CD4-positive, alpha-beta memory T cell (primary cell): ENCODE measurements at regions not wholly inside any gene's neighbourhood (a gene's known extent, or its start where the extent isn't known, plus 50 kb on each side); places are given as distances from the start of the nearest gene placed in this dataset.
A peak's percentile ranks its signal among the peaks of the same experiment; 100 is the strongest.

Experiments
- CTCF ChIA-PET: fragments of 350-600 bp; sonication (Branson Sonifier 250); formaldehyde crosslinking; loops from one replicate; lab custom pipeline; 2021; ENCODE audit warnings: inconsistent platforms; ENCODE audit not compliant: partially characterized antibody; lab: Charles Lee
- POLR2A ChIA-PET: fragments of 350-600 bp; sonication (Branson Sonifier 250); formaldehyde crosslinking; loops from one replicate; lab custom pipeline; 2021; ENCODE audit not compliant: partially characterized antibody; lab: Charles Lee
- DNase-seq, 5 donors: peaks; one replicate each; pipeline versions ENCODE4 v3.0.0 to v3.0.0-alpha.2; 2020 to 2022; ENCODE audit warnings: mixed read lengths in 1 of 5
- H3K27ac ChIP-seq: one replicate; pipeline ENCODE4 v1.7.0; 2013; ENCODE audit warnings: low read depth, low read length
- H3K27me3 ChIP-seq: 2 replicates; pipeline ENCODE4 v1.7.0; 2013; ENCODE audit warnings: mild to moderate bottlenecking, low read length, moderate library complexity; ENCODE audit not compliant: insufficient read depth
- H3K36me3 ChIP-seq: 2 replicates; pipeline ENCODE4 v1.7.0; 2013; ENCODE audit warnings: mild to moderate bottlenecking, low read length, moderate library complexity; ENCODE audit not compliant: insufficient read depth
- H3K4me1 ChIP-seq: 2 replicates; pipeline ENCODE4 v1.7.0; 2013; ENCODE audit warnings: mild to moderate bottlenecking, low read length, moderate library complexity; ENCODE audit not compliant: insufficient read depth
- H3K4me3 ChIP-seq, 2 donors: one replicate each; pipeline ENCODE4 v1.7.0; 2013; ENCODE audit warnings: low read length in 2 of 2, mild to moderate bottlenecking in 1 of 2
- H3K9me3 ChIP-seq, 2 donors: one replicate each; pipeline ENCODE4 v1.7.0; 2013; ENCODE audit warnings: low read length in 2 of 2, control low read depth in 1 of 2; ENCODE audit not compliant: control insufficient read depth in 1 of 2
- H3K27ac Mint-ChIP-seq, 7 donors: one replicate each; pipeline ENCODE4 v1.8.0; 2020 to 2021; ENCODE audit warnings: mixed read lengths in 7 of 7, mild to moderate bottlenecking in 6 of 7, inconsistent platforms in 3 of 7, moderate library complexity in 3 of 7
- H3K27me3 Mint-ChIP-seq, 2 donors: one replicate each; pipeline ENCODE4 v1.8.0; 2020 to 2021; ENCODE audit warnings: mixed read lengths in 2 of 2
- H3K36me3 Mint-ChIP-seq, 2 donors: one replicate each; pipeline ENCODE4 v1.8.0; 2020 to 2021; ENCODE audit warnings: mixed read lengths in 2 of 2, inconsistent platforms in 1 of 2, mild to moderate bottlenecking in 1 of 2
- H3K4me1 Mint-ChIP-seq, 4 donors: one replicate each; pipeline ENCODE4 v1.8.0; 2020 to 2021; ENCODE audit warnings: mixed read lengths in 4 of 4, mild to moderate bottlenecking in 1 of 4
- H3K4me3 Mint-ChIP-seq, 8 donors: one replicate each; pipeline ENCODE4 v1.8.0; 2020 to 2021; ENCODE audit warnings: mixed read lengths in 8 of 8, mild to moderate bottlenecking in 7 of 8, moderate library complexity in 6 of 8, inconsistent platforms in 3 of 8
- H3K9me3 Mint-ChIP-seq, 8 donors: one replicate each; pipeline ENCODE4 v1.8.0; 2020 to 2021; ENCODE audit warnings: mixed read lengths in 8 of 8, mild to moderate bottlenecking in 5 of 8, inconsistent platforms in 3 of 8, moderate library complexity in 1 of 8
- intact Hi-C: fragments of 100-400 bp; cut with micrococcal nuclease; formaldehyde crosslinking; loops from one replicate; pipeline ENCODE4 v1.15.1; 2023

DNA sequence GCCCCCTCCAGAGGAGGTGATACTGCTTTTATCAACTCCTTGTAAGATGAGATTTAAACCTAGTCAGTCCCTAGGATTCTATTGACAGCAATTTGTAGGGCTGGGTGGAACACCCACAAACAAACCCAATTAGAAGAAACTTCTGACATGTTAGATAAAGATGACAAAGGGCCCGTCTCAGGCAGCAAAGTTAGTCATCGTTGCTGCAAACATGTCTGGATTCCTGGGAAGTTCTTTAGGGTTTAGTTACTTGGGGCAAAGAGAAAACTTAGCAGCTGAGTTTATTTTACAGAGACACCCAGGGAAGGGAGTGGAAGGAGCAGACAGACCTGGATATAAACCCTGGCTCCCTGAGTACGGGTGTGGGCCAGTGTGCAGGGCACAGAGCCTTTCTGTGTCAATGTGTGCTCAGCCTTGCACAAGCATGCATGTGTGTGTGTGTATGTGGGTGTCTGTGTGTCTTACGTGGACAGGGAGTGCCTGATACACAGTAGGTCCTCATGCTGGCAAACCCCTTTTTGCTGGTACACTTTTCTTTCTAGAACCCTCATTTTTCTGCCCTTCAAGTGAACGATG is 130.0 kb upstream of the STX18 start:
- Mint-ChIP-seq H3K36me3 (peaks cover 3 to 22% of the 10 kb centered on the region in 2 donors), H3K27me3 (no peaks in the 10 kb centered on the region), H3K9me3 (no peaks in the 10 kb centered on the region), H3K27ac (peak overlapping the region in 1 of 7 donors; percentile 62), H3K4me3 (no peak overlapping the region), H3K4me1 (no peaks in the 10 kb centered on the region)
- Histone ChIP-seq H3K9me3 (no peaks in the 10 kb centered on the region), H3K27me3 (no peaks in the 10 kb centered on the region), H3K36me3 (no peaks in the 10 kb centered on the region), H3K4me3 (no peak overlapping the region), H3K27ac (no peak overlapping the region), H3K4me1 (no peaks in the 10 kb centered on the region)
- POLR2A ChIA-PET, result no interaction called here
- intact Hi-C loops, result no loop called here
- no peak for DNase-seq
- CTCF ChIA-PET, result no interaction called here

- no peak overlapping the region for H3K4me3 Mint-ChIP-seq
- intact Hi-C loops, result no loop called here
- no peaks in the 10 kb centered on the region for H3K27me3 ChIP-seq
- H3K4me3 ChIP-seq, result no peak overlapping the region
- ChIA-PET POLR2A (no interaction called here), CTCF (no interaction called here)
- peaks cover 3 to 20% of the 10 kb centered on the region in 2 donors for H3K36me3 Mint-ChIP-seq
- no peaks in the 10 kb centered on the region for H3K9me3 Mint-ChIP-seq
- H3K36me3 ChIP-seq, result no peaks in the 10 kb centered on the region
- H3K4me1 Mint-ChIP-seq, result no peaks in the 10 kb centered on the region
- no peak overlapping the region for H3K27ac ChIP-seq
- no peak for DNase-seq
- no peak overlapping the region for H3K27ac Mint-ChIP-seq
- H3K27me3 Mint-ChIP-seq, result no peaks in the 10 kb centered on the region
- no peaks in the 10 kb centered on the region for H3K9me3 ChIP-seq
- no peaks in the 10 kb centered on the region for H3K4me1 ChIP-seq
These were observed 129.0 kb upstream of the STX18 start for GRCh38 chr4:4670869-4671268.

DNA sequence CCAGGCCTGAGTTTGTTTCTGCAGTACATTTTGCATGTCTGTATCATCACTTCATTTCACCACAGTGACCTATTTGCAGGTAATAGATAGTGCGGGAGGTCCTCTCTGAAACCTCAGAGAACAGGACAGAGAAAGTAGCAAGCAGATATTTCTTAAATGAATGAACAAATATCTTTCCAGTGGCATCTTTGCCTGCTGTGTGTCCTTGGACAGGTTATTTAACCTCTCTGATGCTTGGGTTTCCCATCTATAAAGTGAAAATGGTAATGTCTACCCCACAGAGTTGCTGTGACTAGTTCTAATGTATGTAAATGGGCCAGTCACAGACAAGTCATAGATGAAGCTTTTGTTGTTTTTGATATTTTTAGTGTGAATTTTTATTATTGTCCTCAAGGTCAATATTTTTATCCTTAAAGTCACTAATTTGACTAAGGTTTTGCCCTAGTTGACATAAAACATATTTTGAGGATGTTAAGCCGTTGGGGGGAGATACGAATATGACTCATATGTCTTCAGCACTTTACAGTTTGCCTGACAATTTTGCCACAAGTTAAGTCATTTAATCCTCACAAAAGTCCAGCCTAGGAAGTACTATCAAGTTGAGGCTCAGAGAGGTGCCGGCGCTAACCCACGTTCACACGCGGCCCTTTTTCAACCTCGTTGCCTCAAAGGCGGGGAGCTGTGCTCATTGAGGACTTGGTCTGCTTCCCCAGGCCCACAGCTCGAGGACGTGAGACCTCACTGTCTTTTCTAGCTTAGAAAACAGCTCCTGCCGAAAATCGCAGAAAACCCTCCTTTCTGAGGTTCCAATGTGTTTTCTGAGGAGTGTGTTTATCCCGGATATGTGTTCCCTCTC is 126.7 kb upstream of the STX18 start:
- no peak overlapping the region for H3K27ac ChIP-seq
- Mint-ChIP-seq H3K4me3 (no peak overlapping the region), H3K4me1 (no peaks in the 10 kb centered on the region), H3K27me3 (no peaks in the 10 kb centered on the region), H3K9me3 (no peaks in the 10 kb centered on the region), H3K36me3 (peaks cover 0 to 17% of the 10 kb centered on the region in 2 donors), H3K27ac (peak overlapping the region in 1 of 7 donors; percentile 43)
- CTCF ChIA-PET, result no interaction called here
- DNase-seq, result no peak
- no peaks in the 10 kb centered on the region for H3K36me3 ChIP-seq
- intact Hi-C loops, result no loop called here
- H3K27me3 ChIP-seq, result no peaks in the 10 kb centered on the region
- no peaks in the 10 kb centered on the region for H3K9me3 ChIP-seq
- POLR2A ChIA-PET, result no interaction called here
- no peak overlapping the region for H3K4me3 ChIP-seq
- H3K4me1 ChIP-seq, result no peaks in the 10 kb centered on the region

DNA sequence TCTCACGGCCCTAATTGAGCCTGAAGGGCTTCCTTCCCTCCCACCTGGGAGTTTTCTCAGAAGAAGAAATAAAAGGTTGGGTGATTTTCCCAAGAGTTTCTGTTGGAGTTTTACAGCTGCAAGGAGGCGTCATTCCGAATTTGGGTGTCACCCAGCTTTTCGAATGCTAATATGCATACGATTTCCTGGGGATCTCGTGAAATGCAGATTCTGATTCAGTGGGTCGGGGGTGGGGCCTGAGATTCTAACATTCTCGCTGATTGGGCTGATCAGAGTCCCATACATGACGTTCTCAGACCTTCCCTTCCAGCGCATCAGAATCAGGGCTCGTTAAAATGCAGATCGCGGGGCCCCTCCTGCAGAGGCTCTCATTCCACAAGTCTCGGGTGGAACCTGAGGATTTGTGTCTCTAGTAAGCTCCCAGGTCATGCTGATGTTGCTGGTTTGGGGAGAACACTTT is 125.8 kb upstream of the STX18 start:
- Histone ChIP-seq H3K27ac (no peak overlapping the region), H3K27me3 (no peaks in the 10 kb centered on the region), H3K9me3 (no peaks in the 10 kb centered on the region), H3K36me3 (no peaks in the 10 kb centered on the region), H3K4me1 (no peaks in the 10 kb centered on the region), H3K4me3 (no peak overlapping the region)
- Mint-ChIP-seq H3K4me1 (no peaks in the 10 kb centered on the region), H3K27ac (no peak overlapping the region), H3K36me3 (peaks cover 0 to 13% of the 10 kb centered on the region in 2 donors), H3K4me3 (no peak overlapping the region), H3K27me3 (no peaks in the 10 kb centered on the region), H3K9me3 (peaks cover 0 to under 1% (median 0%) of the 10 kb centered on the region in 8 donors)
- DNase-seq, result no peak
- POLR2A ChIA-PET, result no interaction called here
- intact Hi-C loops, result no loop called here
- CTCF ChIA-PET, result no interaction called here

DNA sequence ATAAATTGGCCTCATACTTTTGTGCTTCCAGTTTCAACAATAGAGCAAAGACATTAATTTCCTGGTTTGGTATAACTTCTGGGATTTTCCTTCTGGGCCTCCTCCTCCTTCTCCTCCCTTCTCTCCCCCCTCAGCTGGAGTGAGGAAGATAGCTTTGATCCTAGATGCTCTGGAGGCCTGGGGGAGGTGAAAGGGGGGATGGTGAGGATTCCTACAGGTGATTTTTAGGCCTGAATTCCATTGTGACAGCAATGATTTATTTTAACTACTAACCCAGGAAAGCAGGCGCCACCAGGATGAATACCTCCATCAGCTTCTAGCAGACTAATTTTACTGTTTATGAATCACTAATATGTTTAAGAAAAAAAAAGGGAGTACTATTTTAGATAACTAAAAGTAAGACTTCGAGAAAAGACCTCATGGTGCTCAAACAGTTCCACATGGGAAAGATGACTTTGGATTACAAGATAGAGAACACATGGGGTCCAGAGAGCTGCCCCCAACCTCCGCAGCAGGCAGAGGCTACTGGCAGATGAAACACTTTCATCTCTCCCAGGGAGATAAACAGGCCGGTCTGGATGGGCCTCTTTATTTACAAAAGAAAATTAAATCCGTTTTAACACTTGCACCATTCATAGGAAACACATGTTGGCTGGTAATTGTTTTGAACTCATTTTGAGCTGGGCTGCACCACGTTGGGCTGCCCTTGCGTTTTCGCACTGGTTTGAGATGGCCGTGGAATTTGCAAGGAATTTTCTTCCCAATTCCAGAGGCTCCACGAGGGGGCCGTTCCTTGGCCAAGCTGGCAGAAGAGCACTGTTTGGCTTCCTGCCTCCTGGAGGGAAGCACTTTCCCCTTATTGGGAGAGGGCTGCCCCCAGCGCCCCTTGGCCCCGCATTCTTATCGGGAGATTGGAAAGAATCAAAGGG is 125.1 kb upstream of the STX18 start:
- H3K4me3 Mint-ChIP-seq, result no peak overlapping the region
- no peaks in the 10 kb centered on the region for H3K9me3 ChIP-seq
- H3K4me1 ChIP-seq, result no peaks in the 10 kb centered on the region
- no peaks in the 10 kb centered on the region for H3K27me3 ChIP-seq
- H3K27me3 Mint-ChIP-seq, result no peaks in the 10 kb centered on the region
- H3K4me3 ChIP-seq, result no peak overlapping the region
- no peak for DNase-seq
- peaks cover 0 to 2% (median 0%) of the 10 kb centered on the region in 8 donors for H3K9me3 Mint-ChIP-seq
- no peaks in the 10 kb centered on the region for H3K36me3 ChIP-seq
- no peak overlapping the region for H3K27ac ChIP-seq
- ChIA-PET POLR2A (no interaction called here), CTCF (no interaction called here)
- H3K27ac Mint-ChIP-seq, result no peak overlapping the region
- peaks cover 0 to 19% of the 10 kb centered on the region in 2 donors for H3K36me3 Mint-ChIP-seq
- intact Hi-C loops, result no loop called here
- no peaks in the 10 kb centered on the region for H3K4me1 Mint-ChIP-seq

- ChIA-PET CTCF (no interaction called here), POLR2A (no interaction called here)
- intact Hi-C loops, result no loop called here
- Histone ChIP-seq H3K4me3 (no peak overlapping the region), H3K36me3 (no peaks in the 10 kb centered on the region), H3K4me1 (no peaks in the 10 kb centered on the region), H3K27me3 (no peaks in the 10 kb centered on the region), H3K27ac (no peak overlapping the region), H3K9me3 (no peaks in the 10 kb centered on the region)
- peaks cover 0 to 2% (median 0%) of the 10 kb centered on the region in 8 donors for H3K9me3 Mint-ChIP-seq
- no peaks in the 10 kb centered on the region for H3K27me3 Mint-ChIP-seq
- H3K27ac Mint-ChIP-seq, result peak overlapping the region in 1 of 7 donors; percentile 76
- peaks cover 0 to 19% of the 10 kb centered on the region in 2 donors for H3K36me3 Mint-ChIP-seq
- H3K4me1 Mint-ChIP-seq, result no peaks in the 10 kb centered on the region
- H3K4me3 Mint-ChIP-seq, result no peak overlapping the region
- no peak for DNase-seq
These were observed 124.3 kb upstream of the STX18 start for GRCh38 chr4:4666187-4666586.

- intact Hi-C loops, result no loop called here
- no peak overlapping the region for H3K27ac ChIP-seq
- no peaks in the 10 kb centered on the region for H3K36me3 ChIP-seq
- H3K4me1 ChIP-seq, result no peaks in the 10 kb centered on the region
- POLR2A ChIA-PET, result no interaction called here
- CTCF ChIA-PET, result no interaction called here
- no peak overlapping the region for H3K27ac Mint-ChIP-seq
- H3K4me3 ChIP-seq, result no peak overlapping the region
- H3K27me3 Mint-ChIP-seq, result no peaks in the 10 kb centered on the region
- DNase-seq, result no peak
- H3K27me3 ChIP-seq, result no peaks in the 10 kb centered on the region
- H3K36me3 Mint-ChIP-seq, result peaks cover 0 to 19% of the 10 kb centered on the region in 2 donors
- peaks cover 0 to 2% (median 0%) of the 10 kb centered on the region in 8 donors for H3K9me3 Mint-ChIP-seq
- H3K9me3 ChIP-seq, result no peaks in the 10 kb centered on the region
- no peaks in the 10 kb centered on the region for H3K4me1 Mint-ChIP-seq
- H3K4me3 Mint-ChIP-seq, result no peak overlapping the region
These were observed 122.4 kb upstream of the STX18 start for GRCh38 chr4:4664234-4664633.
